ENCODE measurements at regions not wholly inside any gene's neighbourhood (a gene's known extent, or its start where the extent isn't known, plus 50 kb on each side); places are given as distances from the start of the nearest gene placed in this dataset.
"Not testable (repeated sequence)": the region's sequence is repeated elsewhere in the genome, so short reads cannot be mapped to it uniquely, and the experiment has no call there.

- H3K4me1 Mint-ChIP-seq (ENCODE audit: unreplicated experiment), result no peaks in the 10 kb centered on the region
- DNase-seq (ENCODE audit: low spot score), result no peak
- H3K4me3 Mint-ChIP-seq (ENCODE audit: unreplicated experiment), result no peak overlapping the region
- no peaks in the 10 kb centered on the region for H3K27me3 Mint-ChIP-seq (ENCODE audit: unreplicated experiment)
- no peaks in the 10 kb centered on the region for H3K36me3 Mint-ChIP-seq (ENCODE audit: low read depth, unreplicated experiment)
- no peak overlapping the region for H3K27ac Mint-ChIP-seq (ENCODE audit: unreplicated experiment)
- no peaks in the 10 kb centered on the region for H3K9me3 Mint-ChIP-seq (ENCODE audit: unreplicated experiment)
- TF ChIP-seq CTCF (IDR thresholded peaks at IDR 0.05; ENCODE audit: unreplicated experiment), result no peak
Observed at GRCh38 chr7:91570560-91570959, 306.3 kb downstream of the FZD1 start.

- no peak for DNase-seq (ENCODE audit: low spot score)
- no peak overlapping the region for H3K27ac Mint-ChIP-seq (ENCODE audit: unreplicated experiment)
- no peaks in the 10 kb centered on the region for H3K4me1 Mint-ChIP-seq (ENCODE audit: unreplicated experiment)
- no peak for TF ChIP-seq CTCF (IDR thresholded peaks at IDR 0.05; ENCODE audit: unreplicated experiment)
- no peaks in the 10 kb centered on the region for H3K27me3 Mint-ChIP-seq (ENCODE audit: unreplicated experiment)
- H3K36me3 Mint-ChIP-seq (ENCODE audit: low read depth, unreplicated experiment), result no peaks in the 10 kb centered on the region
- H3K9me3 Mint-ChIP-seq (ENCODE audit: unreplicated experiment), result no peaks in the 10 kb centered on the region
- no peak overlapping the region for H3K4me3 Mint-ChIP-seq (ENCODE audit: unreplicated experiment)
Observed at GRCh38 chr7:91571601-91572000, 307.4 kb downstream of the FZD1 start.

GRCh38 chr7:91573405-91573804, 307.1 kb downstream of the MTERF1 start:
- H3K4me3 Mint-ChIP-seq (ENCODE audit: unreplicated experiment), result no peak overlapping the region
- H3K27ac Mint-ChIP-seq (ENCODE audit: unreplicated experiment), result no peak overlapping the region
- no peaks in the 10 kb centered on the region for H3K36me3 Mint-ChIP-seq (ENCODE audit: low read depth, unreplicated experiment)
- no peak for DNase-seq (ENCODE audit: low spot score)
- H3K27me3 Mint-ChIP-seq (ENCODE audit: unreplicated experiment), result no peaks in the 10 kb centered on the region
- H3K9me3 Mint-ChIP-seq (ENCODE audit: unreplicated experiment), result no peaks in the 10 kb centered on the region
- no peak for TF ChIP-seq CTCF (IDR thresholded peaks at IDR 0.05; ENCODE audit: unreplicated experiment)
- H3K4me1 Mint-ChIP-seq (ENCODE audit: unreplicated experiment), result no peaks in the 10 kb centered on the region

GRCh38 chr7:91576459-91576858, 304.0 kb downstream of the MTERF1 start:
- not testable (repeated sequence) for DNase-seq (ENCODE audit: low spot score); H3K9me3 Mint-ChIP-seq (ENCODE audit: unreplicated experiment); H3K36me3 Mint-ChIP-seq (ENCODE audit: low read depth, unreplicated experiment); H3K4me1 Mint-ChIP-seq (ENCODE audit: unreplicated experiment); H3K27me3 Mint-ChIP-seq (ENCODE audit: unreplicated experiment); H3K27ac Mint-ChIP-seq (ENCODE audit: unreplicated experiment); H3K4me3 Mint-ChIP-seq (ENCODE audit: unreplicated experiment)

- H3K4me1 Mint-ChIP-seq (ENCODE audit: unreplicated experiment), result no peaks in the 10 kb centered on the region
- H3K36me3 Mint-ChIP-seq (ENCODE audit: low read depth, unreplicated experiment), result peaks cover 5% of the 10 kb centered on the region
- DNase-seq (ENCODE audit: low spot score), result no peak
- H3K27me3 Mint-ChIP-seq (ENCODE audit: unreplicated experiment), result no peaks in the 10 kb centered on the region
- no peak overlapping the region for H3K4me3 Mint-ChIP-seq (ENCODE audit: unreplicated experiment)
- no peak overlapping the region for H3K27ac Mint-ChIP-seq (ENCODE audit: unreplicated experiment)
- peaks cover 6% of the 10 kb centered on the region for H3K9me3 Mint-ChIP-seq (ENCODE audit: unreplicated experiment)
- no peak for TF ChIP-seq CTCF (IDR thresholded peaks at IDR 0.05; ENCODE audit: unreplicated experiment)
Observed at GRCh38 chr7:91579837-91580236, 300.7 kb downstream of the MTERF1 start.
